IPS-NIHi11 (cell line): ENCODE measurements at regions not wholly inside any gene's neighbourhood (a gene's known extent, or its start where the extent isn't known, plus 50 kb on each side); places are given as distances from the start of the nearest gene placed in this dataset.

Source experiments
- DNase-seq: peaks from one replicate; pipeline ENCODE4 v3.0.0; 2012; ENCODE audit warnings: mixed read lengths, low spot score

DNA sequence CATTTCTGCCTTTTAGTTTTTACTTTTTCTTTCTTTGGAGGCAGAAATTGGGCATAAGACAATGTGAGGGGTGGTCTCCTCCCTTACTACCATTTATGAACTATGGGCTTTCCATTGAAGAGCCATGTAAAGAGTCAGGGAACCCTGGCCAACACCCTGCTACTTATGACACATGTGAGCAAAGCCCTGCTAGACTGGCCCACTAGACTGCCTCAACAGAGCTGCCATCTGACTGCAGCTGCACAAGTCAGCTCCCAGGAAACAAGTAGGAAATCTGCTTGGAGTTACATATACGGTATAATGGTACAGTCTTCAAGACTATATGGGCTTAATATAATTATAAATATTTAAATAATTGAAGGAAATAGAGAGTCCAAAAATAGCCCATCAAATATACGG lies 816.8 kb downstream of the TRIB2 start:
- no peak for DNase-seq

DNA sequence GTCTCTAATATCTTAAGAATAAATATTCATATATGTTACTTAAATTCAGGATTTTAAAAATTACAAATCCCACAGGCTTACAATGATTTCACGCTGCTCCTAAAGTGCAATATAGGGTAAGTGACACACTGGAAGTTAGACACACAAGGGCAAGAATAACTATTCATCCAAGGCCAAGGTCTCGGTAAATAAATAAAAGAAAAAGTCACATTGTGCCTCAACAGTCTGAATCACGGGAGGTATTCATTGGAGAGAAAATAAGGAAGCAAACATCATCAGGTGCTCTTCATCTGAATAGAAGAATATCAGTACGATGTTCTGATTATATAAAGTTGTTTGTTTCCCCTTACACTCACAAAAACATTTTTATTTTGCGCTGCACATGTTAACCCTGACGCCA lies 820.2 kb downstream of the TRIB2 start:
- no peak for DNase-seq

GRCh38 chr2:13537771-13538349 lies 821.1 kb downstream of the TRIB2 start:
- no peak for DNase-seq

GRCh38 chr2:13539296-13539695 lies 822.6 kb downstream of the TRIB2 start:
- no peak for DNase-seq

GRCh38 chr2:13542061-13542460 lies 825.3 kb downstream of the TRIB2 start:
- DNase-seq, result no peak

DNA sequence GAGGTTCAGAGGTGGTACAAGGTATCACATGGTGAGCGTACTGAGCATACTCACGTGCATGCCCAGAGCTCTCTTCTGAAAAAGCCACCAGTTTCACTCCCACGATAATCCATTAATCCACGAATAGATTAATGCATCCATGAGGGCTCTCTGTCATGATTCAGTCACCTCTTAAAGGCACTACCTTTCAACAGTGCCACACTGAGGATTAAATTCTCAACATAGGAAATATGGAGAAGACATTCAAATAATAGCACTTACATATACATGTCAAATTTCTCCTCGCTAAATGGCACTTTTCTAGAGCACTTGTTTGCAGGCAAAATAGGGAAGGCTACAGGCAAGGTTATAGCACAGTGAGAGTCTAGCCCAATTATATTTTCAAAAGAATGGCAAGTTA lies 825.9 kb downstream of the TRIB2 start:
- no peak for DNase-seq

DNA sequence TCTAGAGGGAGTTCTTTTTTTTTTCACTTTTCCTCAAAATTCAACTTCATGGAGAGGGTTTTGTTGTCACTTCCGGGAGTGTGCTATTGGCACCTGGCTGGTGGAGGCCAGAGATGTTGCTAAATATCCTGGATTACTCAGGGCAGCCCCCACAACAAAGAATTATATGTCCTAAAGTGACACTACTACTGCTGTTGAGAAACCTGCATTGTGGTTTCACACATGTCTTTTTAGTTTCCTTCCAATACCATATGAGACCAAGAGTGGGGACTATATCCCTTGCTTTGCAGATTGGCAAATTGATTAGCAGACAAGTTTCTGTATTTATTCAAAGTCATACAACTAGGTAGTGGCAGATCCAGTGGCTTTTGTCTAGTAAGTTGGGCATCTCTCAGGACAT lies 826.8 kb downstream of the TRIB2 start:
- no peak for DNase-seq

- no peak for DNase-seq
Measured at GRCh38 chr2:13545320-13545719, 828.6 kb downstream of the TRIB2 start.

DNA sequence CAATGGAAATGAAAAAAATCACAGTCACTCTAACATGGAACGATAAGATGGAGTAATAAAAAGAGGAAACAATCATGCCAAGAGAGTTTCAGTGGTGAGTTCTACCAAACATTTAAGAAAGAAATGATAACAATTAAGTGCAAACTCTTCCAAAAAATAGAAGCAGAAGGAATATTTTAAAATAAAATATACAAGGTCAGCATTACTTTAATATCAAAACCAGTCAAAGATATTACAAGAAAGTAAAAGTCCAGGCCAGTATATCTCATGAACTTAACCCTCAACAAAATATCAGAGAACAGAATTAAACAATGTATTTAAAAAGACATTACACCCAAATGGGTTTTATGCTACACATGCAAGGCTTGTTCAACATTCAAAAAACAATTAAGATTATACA lies 829.4 kb downstream of the TRIB2 start:
- DNase-seq, result no peak

DNA sequence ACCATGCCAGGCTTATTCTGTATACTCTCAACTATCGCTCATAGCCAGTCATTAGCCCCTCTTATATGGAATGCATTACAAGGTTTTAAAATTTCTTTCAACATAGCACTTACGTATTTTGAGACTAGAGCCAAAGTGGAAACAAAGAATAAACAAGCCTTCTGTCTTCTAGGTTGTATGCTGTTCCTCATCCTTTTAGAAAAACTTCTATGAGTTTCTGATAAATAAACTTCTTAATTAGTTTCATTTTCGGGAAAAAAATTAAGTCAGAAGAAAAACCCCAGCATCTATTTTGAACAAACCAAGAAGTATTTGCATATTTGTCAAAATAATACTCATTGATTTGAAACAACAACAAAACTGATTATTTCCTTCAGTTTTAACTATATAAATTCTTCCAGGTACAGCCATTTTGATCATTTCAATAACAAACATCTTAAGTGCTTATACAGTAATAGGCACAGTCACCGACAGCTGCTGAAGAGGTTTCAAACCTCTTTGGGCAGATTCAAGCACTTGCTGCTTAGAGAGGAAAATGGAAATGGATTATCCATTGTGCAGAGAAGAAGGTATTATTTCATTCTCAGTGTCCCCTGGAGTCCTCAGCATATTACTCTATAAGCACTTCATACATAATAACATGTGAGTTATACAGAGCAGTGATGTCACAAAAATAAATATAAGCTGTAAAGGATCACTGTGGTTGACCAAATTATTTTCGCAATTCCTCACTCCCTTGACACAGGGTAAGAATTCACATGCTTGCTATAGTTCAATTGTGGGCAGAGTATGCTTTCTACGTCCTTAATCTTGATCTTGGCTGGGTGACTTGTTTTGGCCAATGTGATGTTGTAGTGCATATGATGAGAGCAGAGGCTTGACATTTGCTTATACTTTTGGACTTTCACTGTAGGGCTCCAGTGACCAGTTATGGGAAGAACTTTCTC lies 833.8 kb downstream of the TRIB2 start:
- no peak for DNase-seq

GRCh38 chr2:13558368-13558767 lies 841.6 kb downstream of the TRIB2 start:
- DNase-seq, result no peak

DNA sequence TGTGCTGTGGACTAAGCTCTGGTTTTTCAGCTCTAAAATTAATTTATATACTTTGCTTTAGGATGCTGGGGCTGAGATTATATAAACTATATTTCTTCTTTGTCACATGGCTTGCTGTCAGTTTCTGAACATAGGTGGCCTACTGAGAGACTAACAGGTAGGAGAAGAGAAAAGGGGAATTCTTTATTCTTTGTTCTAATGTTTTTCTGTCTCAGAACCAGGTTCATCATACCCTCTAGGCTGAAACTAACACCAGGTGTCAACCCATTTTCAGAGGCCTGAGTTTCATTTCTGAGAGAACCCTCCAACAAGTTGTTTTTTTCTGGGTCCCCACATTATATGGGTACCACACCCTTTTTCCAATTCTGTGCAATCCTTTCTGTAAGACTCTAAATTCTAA lies 843.6 kb downstream of the TRIB2 start:
- no peak for DNase-seq

DNA sequence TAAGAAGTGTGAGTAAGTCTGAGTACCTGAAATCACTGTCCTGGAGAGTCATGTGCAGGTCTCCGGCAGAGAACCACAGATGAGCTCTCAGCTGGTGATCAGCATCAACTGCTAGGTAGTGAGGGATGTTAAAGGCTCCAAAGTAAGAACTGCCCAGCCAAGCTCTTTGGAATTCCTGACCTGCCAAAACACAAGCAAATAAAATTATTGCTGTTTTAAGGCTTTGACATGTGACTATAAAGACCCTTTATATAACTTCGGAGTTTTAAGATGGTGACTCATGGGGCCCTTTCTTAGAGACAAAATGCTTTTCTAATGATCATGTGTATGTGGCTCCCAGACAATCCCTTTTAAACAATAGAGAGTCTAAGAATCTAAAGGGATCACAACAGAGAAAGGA lies 855.7 kb downstream of the TRIB2 start:
- no peak for DNase-seq

- DNase-seq, result no peak
Measured at GRCh38 chr2:13574831-13575230, 858.1 kb downstream of the TRIB2 start.

GRCh38 chr2:13576406-13577036 lies 859.8 kb downstream of the TRIB2 start:
- DNase-seq, result no peak

DNA sequence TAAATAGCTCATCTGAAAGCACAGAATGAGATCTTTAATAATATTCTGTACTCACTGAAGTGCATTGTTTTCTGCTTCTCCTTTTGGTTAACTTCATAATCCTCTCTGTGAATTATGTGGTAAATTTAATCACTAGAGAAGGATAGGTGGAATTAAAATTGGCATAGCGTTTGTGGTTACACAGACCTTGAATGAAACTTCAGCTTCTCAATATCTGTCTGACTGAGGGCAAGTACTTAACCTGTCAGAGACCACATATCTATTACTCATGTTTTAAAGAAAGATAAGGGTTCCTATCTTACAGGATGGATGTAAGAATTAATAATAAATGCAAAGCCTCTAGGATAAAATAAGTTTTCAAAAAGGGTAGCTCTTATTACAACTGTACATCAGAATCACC lies 861.8 kb downstream of the TRIB2 start:
- no peak for DNase-seq

- no peak for DNase-seq
Measured at GRCh38 chr2:13581471-13581870, 864.7 kb downstream of the TRIB2 start.

DNA sequence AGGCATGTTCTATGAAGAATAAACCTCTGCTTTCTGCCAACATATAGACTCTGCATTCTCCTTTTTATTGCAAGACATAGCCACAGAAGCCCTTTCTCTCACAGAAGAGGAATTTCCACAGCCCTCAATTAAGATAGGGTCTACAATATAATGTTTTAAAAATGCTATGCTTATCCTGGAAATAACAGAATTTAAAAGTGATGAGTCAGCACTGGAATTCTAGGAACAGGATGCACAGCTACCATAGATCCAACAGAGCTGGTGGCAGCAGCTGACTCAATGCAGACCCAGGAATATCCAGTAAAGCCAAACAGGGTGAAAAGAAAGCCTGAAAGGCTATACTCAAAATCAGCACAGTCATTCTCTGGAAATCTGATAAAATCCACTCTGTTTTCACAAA lies 866.9 kb downstream of the TRIB2 start:
- no peak for DNase-seq

DNA sequence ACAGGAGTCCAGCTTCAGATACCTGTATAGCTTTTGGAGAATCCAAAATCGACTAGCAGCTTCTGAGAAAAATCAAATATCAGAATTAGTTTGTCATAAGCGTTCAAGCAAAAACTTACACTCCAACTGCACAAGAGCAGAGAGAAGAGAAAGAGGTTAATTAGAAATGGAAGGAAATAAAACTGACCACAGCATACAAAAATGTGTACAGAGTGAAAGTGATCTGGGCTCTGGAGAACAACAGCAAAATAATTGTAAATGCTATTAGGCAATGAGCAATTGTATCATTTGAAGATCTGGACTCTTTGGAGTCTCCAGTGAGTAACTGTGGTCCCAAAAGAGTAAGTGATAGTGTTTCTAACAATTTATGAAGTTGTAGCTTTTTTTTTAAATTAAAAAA lies 867.3 kb downstream of the TRIB2 start:
- no peak for DNase-seq

- DNase-seq, result no peak
Measured at GRCh38 chr2:13585732-13586131, 869.0 kb downstream of the TRIB2 start.

DNA sequence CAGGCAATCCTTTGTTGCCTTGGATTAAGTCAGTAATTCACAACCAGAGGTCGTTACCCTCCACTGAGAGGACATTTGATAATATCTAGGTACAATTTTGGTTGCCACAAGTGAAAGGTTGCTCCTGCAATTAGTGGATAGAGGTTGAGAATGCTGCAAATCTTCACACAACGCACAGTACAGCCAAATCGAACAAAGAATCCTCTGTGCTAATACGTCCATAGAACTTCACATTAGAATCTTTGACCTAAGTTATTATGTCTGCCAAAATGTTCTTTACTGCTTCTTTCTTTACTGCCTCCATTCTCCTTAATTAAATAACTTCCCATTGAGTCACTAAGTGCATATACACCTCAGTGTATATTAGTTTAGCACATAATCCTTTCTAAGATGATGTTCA lies 879.5 kb downstream of the TRIB2 start:
- no peak for DNase-seq

DNA sequence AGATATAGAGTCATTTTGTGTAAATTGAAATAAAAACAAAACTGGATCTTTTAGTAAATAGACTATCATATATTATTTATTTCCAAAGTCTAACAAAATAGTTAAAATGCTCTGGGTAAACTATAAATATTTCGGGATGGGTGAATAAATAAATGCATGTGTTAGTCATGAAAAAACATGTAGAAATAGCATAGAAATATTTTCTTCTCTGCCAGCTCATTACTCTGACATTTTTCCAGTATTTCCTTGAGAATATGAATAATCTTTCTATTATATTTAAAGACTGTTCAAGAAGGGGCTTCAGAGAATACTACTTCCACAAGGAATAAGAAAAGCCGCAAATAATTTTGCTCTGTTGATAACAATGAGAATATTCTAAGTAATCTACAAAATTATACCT lies 880.4 kb downstream of the TRIB2 start:
- no peak for DNase-seq

GRCh38 chr2:13601506-13601905 lies 884.8 kb downstream of the TRIB2 start:
- no peak for DNase-seq
